ENCODE measurements at regions not wholly inside any gene's neighbourhood (a gene's known extent, or its start where the extent isn't known, plus 50 kb on each side); places are given as distances from the start of the nearest gene placed in this dataset.

- H3K79me1 ChIP-seq (ENCODE audit: low read length), result no peaks in the 10 kb centered on the region
- H3K4ac ChIP-seq (ENCODE audit: low read depth, low read length), result no peak overlapping the region
- no peak overlapping the region for H3K4me3 ChIP-seq (ENCODE audit: low read length)
- H3K27ac ChIP-seq (ENCODE audit: low read depth, low read length), result no peak overlapping the region
- H3K4me2 ChIP-seq (ENCODE audit: low read length), result no peak overlapping the region
- no peak overlapping the region for H4K8ac ChIP-seq (ENCODE audit: low read depth, low read length)
- no peaks in the 10 kb centered on the region for H3K36me3 ChIP-seq (ENCODE audit: control insufficient read depth, insufficient read depth, low read length)
- no peak for DNase-seq
- H2BK120ac ChIP-seq (ENCODE audit: low read depth, low read length), result no peak overlapping the region
- H2BK15ac ChIP-seq (replicated peaks; ENCODE audit: low read depth), result no peak overlapping the region
- no peak overlapping the region for H4K5ac ChIP-seq (ENCODE audit: low read length)
- no peaks in the 10 kb centered on the region for H3K79me2 ChIP-seq (ENCODE audit: control insufficient read depth, insufficient read depth, low read length)
- no peak overlapping the region for H3K56ac ChIP-seq (ENCODE audit: low read length)
- H2AK5ac ChIP-seq (ENCODE audit: low read length), result no peak overlapping the region
- no peaks in the 10 kb centered on the region for H3K4me1 ChIP-seq (ENCODE audit: control insufficient read depth, low read depth, low read length)
- no peak overlapping the region for H3K23ac ChIP-seq (ENCODE audit: low read length)
- H3K27me3 ChIP-seq (ENCODE audit: insufficient read depth, low read length, poor library complexity), result no peaks in the 10 kb centered on the region
- no peak overlapping the region for H3K18ac ChIP-seq (ENCODE audit: low read length)
- no peak overlapping the region for H2BK5ac ChIP-seq (ENCODE audit: low read length)
- WGBS (ENCODE audit: extremely low coverage, insufficient coverage, low lambda C conversion rate), result no CpG with 5 or more reads among the region's 2 CpGs
- H3K9ac ChIP-seq (ENCODE audit: low read length), result no peak overlapping the region
Observed at GRCh38 chr5:111636736-111637135, 120.3 kb downstream of the NREP start.

GRCh38 chr5:111635916-111636570 is 121.0 kb downstream of the NREP start:
- H4K5ac ChIP-seq (ENCODE audit: low read length), result no peak overlapping the region
- no peak overlapping the region for H3K27ac ChIP-seq (ENCODE audit: low read depth, low read length)
- no peak overlapping the region for H3K4me3 ChIP-seq (ENCODE audit: low read length)
- H3K79me1 ChIP-seq (ENCODE audit: low read length), result no peaks in the 10 kb centered on the region
- H3K18ac ChIP-seq (ENCODE audit: low read length), result no peak overlapping the region
- no peak overlapping the region for H3K4me2 ChIP-seq (ENCODE audit: low read length)
- no peaks in the 10 kb centered on the region for H3K36me3 ChIP-seq (ENCODE audit: control insufficient read depth, insufficient read depth, low read length)
- no peak overlapping the region for H2BK120ac ChIP-seq (ENCODE audit: low read depth, low read length)
- H3K9ac ChIP-seq (ENCODE audit: low read length), result no peak overlapping the region
- H2BK15ac ChIP-seq (replicated peaks; ENCODE audit: low read depth), result no peak overlapping the region
- no peak for DNase-seq
- no peak overlapping the region for H2AK5ac ChIP-seq (ENCODE audit: low read length)
- no peak overlapping the region for H3K4ac ChIP-seq (ENCODE audit: low read depth, low read length)
- no peaks in the 10 kb centered on the region for H3K79me2 ChIP-seq (ENCODE audit: control insufficient read depth, insufficient read depth, low read length)
- no CpG with 5 or more reads among the region's 3 CpGs for WGBS (ENCODE audit: extremely low coverage, insufficient coverage, low lambda C conversion rate)
- no peaks in the 10 kb centered on the region for H3K4me1 ChIP-seq (ENCODE audit: control insufficient read depth, low read depth, low read length)
- no peak overlapping the region for H3K56ac ChIP-seq (ENCODE audit: low read length)
- no peak overlapping the region for H3K23ac ChIP-seq (ENCODE audit: low read length)
- H2BK5ac ChIP-seq (ENCODE audit: low read length), result no peak overlapping the region
- H3K27me3 ChIP-seq (ENCODE audit: insufficient read depth, low read length, poor library complexity), result no peaks in the 10 kb centered on the region
- no peak overlapping the region for H4K8ac ChIP-seq (ENCODE audit: low read depth, low read length)

DNA sequence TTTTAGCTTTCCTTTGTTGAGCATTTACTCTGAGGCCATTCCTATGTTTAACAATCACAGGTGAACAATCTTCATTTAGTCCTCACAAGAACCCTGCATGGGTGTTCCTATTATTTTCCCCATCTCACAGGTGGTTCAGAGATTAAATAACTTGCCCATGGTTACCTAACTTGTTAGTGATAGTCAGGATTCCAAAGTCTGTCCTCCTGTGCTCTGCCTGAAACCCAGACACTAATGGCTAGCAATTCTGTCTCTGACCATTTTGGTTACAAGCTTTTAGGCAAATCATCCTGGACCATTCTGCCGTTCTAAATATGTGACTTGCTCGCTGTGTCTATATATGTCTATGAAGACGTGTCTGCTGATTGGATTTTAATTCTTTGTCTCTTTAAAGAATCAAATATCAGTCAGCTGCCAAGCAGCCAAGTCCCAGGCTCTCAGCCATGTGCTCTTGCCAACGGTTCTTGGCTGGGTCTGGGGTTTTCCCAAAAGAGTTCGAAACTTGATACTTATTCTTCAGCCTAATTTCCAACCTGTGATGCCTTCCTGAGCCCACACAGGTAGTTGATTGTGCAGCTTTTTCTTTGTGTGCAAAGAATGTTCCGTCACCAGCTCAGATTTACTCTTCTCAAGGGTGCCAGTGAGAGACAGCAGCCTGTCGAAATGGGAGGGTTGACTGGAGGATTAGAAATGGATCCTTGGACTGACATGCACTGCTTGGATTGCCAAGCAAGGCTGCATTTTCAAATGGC is 121.7 kb downstream of the NREP start:
- Histone ChIP-seq H2BK120ac (ENCODE audit: low read depth, low read length) (no peak overlapping the region), H3K4ac (ENCODE audit: low read depth, low read length) (no peak overlapping the region), H3K79me2 (ENCODE audit: control insufficient read depth, insufficient read depth, low read length) (no peaks in the 10 kb centered on the region), H2BK5ac (ENCODE audit: low read length) (no peak overlapping the region), H3K4me2 (ENCODE audit: low read length) (no peak overlapping the region), H2BK15ac (replicated peaks; ENCODE audit: low read depth) (no peak overlapping the region), H3K56ac (ENCODE audit: low read length) (no peak overlapping the region), H3K9ac (ENCODE audit: low read length) (no peak overlapping the region), H2AK5ac (ENCODE audit: low read length) (no peak overlapping the region), H4K8ac (ENCODE audit: low read depth, low read length) (no peak overlapping the region), H3K27ac (ENCODE audit: low read depth, low read length) (no peak overlapping the region), H3K4me3 (ENCODE audit: low read length) (no peak overlapping the region), H3K79me1 (ENCODE audit: low read length) (no peaks in the 10 kb centered on the region), H3K18ac (ENCODE audit: low read length) (no peak overlapping the region), H4K5ac (ENCODE audit: low read length) (no peak overlapping the region), H3K4me1 (ENCODE audit: control insufficient read depth, low read depth, low read length) (no peaks in the 10 kb centered on the region), H3K23ac (ENCODE audit: low read length) (no peak overlapping the region), H3K36me3 (ENCODE audit: control insufficient read depth, insufficient read depth, low read length) (no peaks in the 10 kb centered on the region), H3K27me3 (ENCODE audit: insufficient read depth, low read length, poor library complexity) (no peaks in the 10 kb centered on the region)
- no CpG with 5 or more reads among the region's 7 CpGs for WGBS (ENCODE audit: extremely low coverage, insufficient coverage, low lambda C conversion rate)
- no peak for DNase-seq

- WGBS (ENCODE audit: extremely low coverage, insufficient coverage, low lambda C conversion rate), result no CpG with 5 or more reads among the region's 3 CpGs
Observed at GRCh38 chr5:111631328-111631727, 119.0 kb upstream of the STARD4 start.

DNA sequence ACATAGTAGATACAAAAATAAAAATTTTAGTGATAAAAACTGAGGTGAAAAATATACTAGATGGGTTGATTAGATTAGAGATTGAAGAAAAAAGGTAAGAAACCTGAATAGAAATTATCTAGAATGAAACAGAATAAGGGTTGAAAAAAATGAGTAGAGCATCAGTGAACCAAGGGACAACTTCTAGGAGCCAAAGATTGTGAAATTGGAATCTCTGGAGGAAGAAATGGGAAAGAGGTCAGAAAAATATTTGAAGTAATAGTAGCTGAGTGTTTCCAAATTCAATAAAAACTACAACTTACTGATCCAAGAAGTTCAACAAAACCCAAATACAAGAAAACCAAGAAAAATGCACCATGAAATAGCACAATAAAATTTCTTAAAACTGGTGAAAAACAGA is 116.6 kb upstream of the STARD4 start:
- Histone ChIP-seq H3K23ac (ENCODE audit: low read length) (no peak overlapping the region), H3K18ac (ENCODE audit: low read length) (no peak overlapping the region), H3K4me1 (ENCODE audit: control insufficient read depth, low read depth, low read length) (no peaks in the 10 kb centered on the region), H3K4me2 (ENCODE audit: low read length) (no peak overlapping the region), H2AK5ac (ENCODE audit: low read length) (no peak overlapping the region), H2BK120ac (ENCODE audit: low read depth, low read length) (no peak overlapping the region), H2BK5ac (ENCODE audit: low read length) (no peak overlapping the region), H3K27me3 (ENCODE audit: insufficient read depth, low read length, poor library complexity) (no peaks in the 10 kb centered on the region), H3K36me3 (ENCODE audit: control insufficient read depth, insufficient read depth, low read length) (no peaks in the 10 kb centered on the region), H3K4me3 (ENCODE audit: low read length) (no peak overlapping the region), H3K56ac (ENCODE audit: low read length) (no peak overlapping the region), H3K9ac (ENCODE audit: low read length) (no peak overlapping the region), H3K79me1 (ENCODE audit: low read length) (no peaks in the 10 kb centered on the region), H4K5ac (ENCODE audit: low read length) (no peak overlapping the region), H2BK15ac (replicated peaks; ENCODE audit: low read depth) (no peak overlapping the region), H3K4ac (ENCODE audit: low read depth, low read length) (no peak overlapping the region), H3K27ac (ENCODE audit: low read depth, low read length) (no peak overlapping the region), H3K79me2 (ENCODE audit: control insufficient read depth, insufficient read depth, low read length) (no peaks in the 10 kb centered on the region), H4K8ac (ENCODE audit: low read depth, low read length) (no peak overlapping the region)
- DNase-seq, result no peak

More at GRCh38 chr5:111631328-111631727, 119.0 kb upstream of the STARD4 start:
- peak overlapping the region; percentile 85 for H2BK15ac ChIP-seq (replicated peaks; ENCODE audit: low read depth)
- H2AK5ac ChIP-seq (ENCODE audit: low read length), result no peak overlapping the region
- H2BK5ac ChIP-seq (ENCODE audit: low read length), result no peak overlapping the region
- H3K36me3 ChIP-seq (ENCODE audit: control insufficient read depth, insufficient read depth, low read length), result no peaks in the 10 kb centered on the region
- H2BK120ac ChIP-seq (ENCODE audit: low read depth, low read length), result no peak overlapping the region
- no peak overlapping the region for H3K4me3 ChIP-seq (ENCODE audit: low read length)
- H4K8ac ChIP-seq (ENCODE audit: low read depth, low read length), result no peak overlapping the region
- no peak overlapping the region for H3K9ac ChIP-seq (ENCODE audit: low read length)
- no peak overlapping the region for H3K27ac ChIP-seq (ENCODE audit: low read depth, low read length)
- H3K23ac ChIP-seq (ENCODE audit: low read length), result no peak overlapping the region
- H3K79me2 ChIP-seq (ENCODE audit: control insufficient read depth, insufficient read depth, low read length), result no peaks in the 10 kb centered on the region
- no peak overlapping the region for H3K4ac ChIP-seq (ENCODE audit: low read depth, low read length)
- H4K5ac ChIP-seq (ENCODE audit: low read length), result no peak overlapping the region
- H3K4me1 ChIP-seq (ENCODE audit: control insufficient read depth, low read depth, low read length), result no peaks in the 10 kb centered on the region
- no peaks in the 10 kb centered on the region for H3K27me3 ChIP-seq (ENCODE audit: insufficient read depth, low read length, poor library complexity)
- no peak for DNase-seq
- no peak overlapping the region for H3K4me2 ChIP-seq (ENCODE audit: low read length)
- no peak overlapping the region for H3K18ac ChIP-seq (ENCODE audit: low read length)
- no peak overlapping the region for H3K56ac ChIP-seq (ENCODE audit: low read length)
- no peaks in the 10 kb centered on the region for H3K79me1 ChIP-seq (ENCODE audit: low read length)

DNA sequence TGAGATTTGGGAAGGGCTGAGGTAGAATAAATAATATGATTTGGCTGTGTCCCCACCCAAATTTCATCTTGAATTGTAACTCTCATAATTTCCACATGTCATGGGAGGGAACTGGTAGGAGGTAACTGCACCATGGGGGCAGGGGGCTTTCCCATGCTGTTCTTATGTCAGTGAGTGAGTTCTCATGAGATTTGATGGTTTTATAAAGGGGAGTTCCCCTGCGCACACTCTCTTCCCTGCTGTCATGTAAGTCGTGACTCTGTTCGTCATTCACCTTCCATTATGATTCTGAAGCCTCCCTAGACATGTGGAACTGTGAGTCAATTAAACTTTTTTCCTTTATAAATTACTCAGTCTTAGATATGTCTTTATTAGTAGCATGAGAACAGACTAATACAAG is 115.5 kb upstream of the STARD4 start:
- H2BK15ac ChIP-seq (replicated peaks; ENCODE audit: low read depth), result no peak overlapping the region
- no peak overlapping the region for H3K18ac ChIP-seq (ENCODE audit: low read length)
- H4K5ac ChIP-seq (ENCODE audit: low read length), result no peak overlapping the region
- H2BK120ac ChIP-seq (ENCODE audit: low read depth, low read length), result no peak overlapping the region
- H3K4me2 ChIP-seq (ENCODE audit: low read length), result no peak overlapping the region
- no peaks in the 10 kb centered on the region for H3K27me3 ChIP-seq (ENCODE audit: insufficient read depth, low read length, poor library complexity)
- no peak overlapping the region for H3K4me3 ChIP-seq (ENCODE audit: low read length)
- no CpG with 5 or more reads among the region's 3 CpGs for WGBS (ENCODE audit: extremely low coverage, insufficient coverage, low lambda C conversion rate)
- no peak overlapping the region for H3K56ac ChIP-seq (ENCODE audit: low read length)
- no peaks in the 10 kb centered on the region for H3K4me1 ChIP-seq (ENCODE audit: control insufficient read depth, low read depth, low read length)
- no peak overlapping the region for H2AK5ac ChIP-seq (ENCODE audit: low read length)
- H2BK5ac ChIP-seq (ENCODE audit: low read length), result no peak overlapping the region
- H3K27ac ChIP-seq (ENCODE audit: low read depth, low read length), result no peak overlapping the region
- no peak for DNase-seq
- H3K9ac ChIP-seq (ENCODE audit: low read length), result no peak overlapping the region
- H3K4ac ChIP-seq (ENCODE audit: low read depth, low read length), result no peak overlapping the region
- no peak overlapping the region for H3K23ac ChIP-seq (ENCODE audit: low read length)
- no peaks in the 10 kb centered on the region for H3K79me1 ChIP-seq (ENCODE audit: low read length)
- H3K79me2 ChIP-seq (ENCODE audit: control insufficient read depth, insufficient read depth, low read length), result no peaks in the 10 kb centered on the region
- H4K8ac ChIP-seq (ENCODE audit: low read depth, low read length), result no peak overlapping the region
- no peaks in the 10 kb centered on the region for H3K36me3 ChIP-seq (ENCODE audit: control insufficient read depth, insufficient read depth, low read length)

Measured in mesendoderm (in vitro differentiated cells).